Testis (tissue), 2 donors: ENCODE measurements at regions not wholly inside any gene's neighbourhood (a gene's known extent, or its start where the extent isn't known, plus 50 kb on each side); places are given as distances from the start of the nearest gene placed in this dataset.

ENCODE experiments used
- POLR2A ChIP-seq: fragments of 450-650 bp; IDR thresholded peaks from one replicate; pipeline ENCODE4 v1.6.1; 2017; ENCODE audit warnings: antibody characterized with exemption, mild to moderate bottlenecking, moderate library complexity
- TF ChIP-seq, protein P1 (sequence below), 3 experiments: fragments of 450-650 bp in 2 of 3; fragments of 200-600 bp in 1 of 3; sonication (generic) in 1 of 3; IDR thresholded peaks; one replicate each; pipeline ENCODE4 v1.5.1; 2016 to 2019; ENCODE audit warnings: antibody characterized with exemption in 3 of 3, mild to moderate bottlenecking in 2 of 3, moderate library complexity in 1 of 3

DNA sequence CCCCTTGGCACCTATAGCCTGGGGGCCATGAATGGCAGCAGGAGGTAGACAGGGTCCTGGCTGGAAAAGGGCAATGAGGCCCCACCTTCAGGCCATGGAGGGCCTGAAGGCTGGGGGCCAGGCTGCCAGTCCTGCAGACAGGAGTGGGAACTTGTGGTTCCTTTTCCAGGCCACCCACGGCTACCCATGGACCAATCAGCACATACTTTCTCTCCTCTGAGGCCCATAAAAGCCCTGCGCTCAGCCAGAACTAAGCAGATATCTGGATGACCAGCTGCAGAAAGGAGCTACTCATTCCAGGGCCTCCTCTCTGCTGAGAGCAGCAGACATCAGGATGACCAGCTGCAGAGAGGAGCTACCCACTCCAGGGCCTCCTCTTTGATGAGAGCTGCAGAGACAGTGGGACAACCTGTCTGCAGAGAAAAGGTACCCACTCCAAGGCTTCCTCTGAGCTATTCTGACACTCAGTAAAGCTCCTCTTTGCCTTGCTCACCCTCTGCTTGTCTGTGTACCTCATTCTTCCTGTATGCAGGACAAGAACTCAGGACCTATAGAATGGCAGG, 67.2 kb downstream of the NAA11 start:
- TF ChIP-seq, protein P1, sequence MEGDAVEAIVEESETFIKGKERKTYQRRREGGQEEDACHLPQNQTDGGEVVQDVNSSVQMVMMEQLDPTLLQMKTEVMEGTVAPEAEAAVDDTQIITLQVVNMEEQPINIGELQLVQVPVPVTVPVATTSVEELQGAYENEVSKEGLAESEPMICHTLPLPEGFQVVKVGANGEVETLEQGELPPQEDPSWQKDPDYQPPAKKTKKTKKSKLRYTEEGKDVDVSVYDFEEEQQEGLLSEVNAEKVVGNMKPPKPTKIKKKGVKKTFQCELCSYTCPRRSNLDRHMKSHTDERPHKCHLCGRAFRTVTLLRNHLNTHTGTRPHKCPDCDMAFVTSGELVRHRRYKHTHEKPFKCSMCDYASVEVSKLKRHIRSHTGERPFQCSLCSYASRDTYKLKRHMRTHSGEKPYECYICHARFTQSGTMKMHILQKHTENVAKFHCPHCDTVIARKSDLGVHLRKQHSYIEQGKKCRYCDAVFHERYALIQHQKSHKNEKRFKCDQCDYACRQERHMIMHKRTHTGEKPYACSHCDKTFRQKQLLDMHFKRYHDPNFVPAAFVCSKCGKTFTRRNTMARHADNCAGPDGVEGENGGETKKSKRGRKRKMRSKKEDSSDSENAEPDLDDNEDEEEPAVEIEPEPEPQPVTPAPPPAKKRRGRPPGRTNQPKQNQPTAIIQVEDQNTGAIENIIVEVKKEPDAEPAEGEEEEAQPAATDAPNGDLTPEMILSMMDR (IDR thresholded peaks at IDR 0.05), result no peak
- no peak for TF ChIP-seq POLR2A
